Esophagus (tissue), 2 donors: ENCODE measurements at regions not wholly inside any gene's neighbourhood (a gene's known extent, or its start where the extent isn't known, plus 50 kb on each side); places are given as distances from the start of the nearest gene placed in this dataset.

Source experiments
- H3K27ac ChIP-seq, 2 donors: one replicate each; pipeline ENCODE4 v1.5.1; 2013; ENCODE audit warnings: low read depth in 2 of 2, mild to moderate bottlenecking in 2 of 2, inconsistent platforms in 1 of 2, low read length in 1 of 2, moderate library complexity in 1 of 2
- H3K27me3 ChIP-seq, 2 donors: one replicate each; pipeline ENCODE4 v1.6.1; 2013; ENCODE audit warnings: low read length in 2 of 2, control low read depth in 1 of 2, mild to moderate bottlenecking in 1 of 2; ENCODE audit not compliant: insufficient read depth in 2 of 2, control insufficient read depth in 1 of 2
- H3K36me3 ChIP-seq, 2 donors: one replicate each; pipeline ENCODE4 v1.6.1; 2013; ENCODE audit warnings: low read length in 1 of 2; ENCODE audit not compliant: control insufficient read depth in 2 of 2, insufficient read depth in 2 of 2
- H3K4me1 ChIP-seq, 2 donors: one replicate each; pipeline ENCODE4 v1.6.1; 2013; ENCODE audit warnings: low read length in 1 of 2; ENCODE audit not compliant: control insufficient read depth in 2 of 2, insufficient read depth in 2 of 2
- H3K4me3 ChIP-seq, 2 donors: one replicate each; pipeline ENCODE4 v1.5.1; 2013; ENCODE audit warnings: low read length in 2 of 2, mild to moderate bottlenecking in 2 of 2, low read depth in 1 of 2, moderate library complexity in 1 of 2
- H3K9me3 ChIP-seq, 2 donors: one replicate each; pipeline ENCODE4 v1.6.1; 2013; ENCODE audit warnings: mild to moderate bottlenecking in 2 of 2, low read depth in 1 of 2, low read length in 1 of 2, moderate library complexity in 1 of 2; ENCODE audit not compliant: control insufficient read depth in 2 of 2, insufficient read depth in 1 of 2
- whole genome bisulfite sequencing, 2 donors: extraction: QIAGEN DNeasy Blood & Tissue Kit; methylation state at CpG; one replicate each; pipeline ENCODE4 v1.1.7; 2013; 5-methylcytosine and 5-hydroxymethylcytosine counted together
- donor health status: healthy with polysubstance abuse.
- donor health status: Bipolar disorder and iron deficiency.

DNA sequence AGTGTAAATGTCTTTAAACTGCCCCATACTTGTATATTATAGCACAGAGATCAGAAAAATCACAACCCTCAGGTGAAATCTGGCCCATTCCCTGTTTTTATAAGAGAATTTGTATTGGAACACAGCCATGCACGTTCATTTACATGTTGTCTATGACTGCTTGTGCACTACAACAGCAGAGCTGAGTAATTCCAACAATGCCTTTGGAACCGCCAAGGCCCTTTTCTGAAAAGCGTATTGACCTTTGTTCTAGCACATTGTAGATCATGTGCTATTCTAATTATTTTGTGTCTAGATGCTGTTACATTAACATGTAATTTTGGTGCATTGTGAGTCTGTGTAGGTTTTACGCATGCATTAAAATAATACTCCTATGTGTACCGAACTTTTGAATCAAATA, 339.6 kb downstream of the CHRM3 start:
- Histone ChIP-seq H3K4me3 (no peak overlapping the region), H3K9me3 (no peaks in the 10 kb centered on the region), H3K27me3 (peaks cover 0 to 2% of the 10 kb centered on the region in 2 donors), H3K4me1 (no peaks in the 10 kb centered on the region), H3K27ac (no peak overlapping the region), H3K36me3 (no peaks in the 10 kb centered on the region)
- 79 to 82% methylated on average over 5 of the region's 5 CpGs for WGBS, 2 donors

DNA sequence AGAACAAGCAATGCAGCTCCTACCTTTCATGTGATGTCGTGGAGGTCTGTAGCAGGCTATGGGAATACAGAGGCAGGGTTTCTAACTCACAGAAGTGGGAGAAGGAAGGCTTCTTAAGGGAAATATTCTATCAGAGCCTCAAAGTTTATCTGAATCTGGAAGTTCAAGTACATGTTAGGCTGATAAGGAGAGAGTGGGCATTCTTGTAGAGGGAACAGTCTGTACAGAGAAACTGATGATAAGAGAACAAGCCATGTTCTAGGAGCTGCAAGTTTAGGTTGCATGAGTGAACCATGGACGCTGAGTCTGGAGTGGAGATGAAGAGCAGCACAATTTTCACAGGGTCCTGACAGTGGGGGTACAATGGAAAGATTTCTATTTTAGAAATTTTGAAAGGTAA, 344.0 kb downstream of the CHRM3 start:
- no peak overlapping the region for H3K4me3 ChIP-seq
- 89 to 90% methylated on average over 2 of the region's 2 CpGs for WGBS, 2 donors
- H3K27ac ChIP-seq, result no peak overlapping the region
- H3K9me3 ChIP-seq, result no peaks in the 10 kb centered on the region
- H3K27me3 ChIP-seq, result no peaks in the 10 kb centered on the region
- no peaks in the 10 kb centered on the region for H3K36me3 ChIP-seq
- no peaks in the 10 kb centered on the region for H3K4me1 ChIP-seq

DNA sequence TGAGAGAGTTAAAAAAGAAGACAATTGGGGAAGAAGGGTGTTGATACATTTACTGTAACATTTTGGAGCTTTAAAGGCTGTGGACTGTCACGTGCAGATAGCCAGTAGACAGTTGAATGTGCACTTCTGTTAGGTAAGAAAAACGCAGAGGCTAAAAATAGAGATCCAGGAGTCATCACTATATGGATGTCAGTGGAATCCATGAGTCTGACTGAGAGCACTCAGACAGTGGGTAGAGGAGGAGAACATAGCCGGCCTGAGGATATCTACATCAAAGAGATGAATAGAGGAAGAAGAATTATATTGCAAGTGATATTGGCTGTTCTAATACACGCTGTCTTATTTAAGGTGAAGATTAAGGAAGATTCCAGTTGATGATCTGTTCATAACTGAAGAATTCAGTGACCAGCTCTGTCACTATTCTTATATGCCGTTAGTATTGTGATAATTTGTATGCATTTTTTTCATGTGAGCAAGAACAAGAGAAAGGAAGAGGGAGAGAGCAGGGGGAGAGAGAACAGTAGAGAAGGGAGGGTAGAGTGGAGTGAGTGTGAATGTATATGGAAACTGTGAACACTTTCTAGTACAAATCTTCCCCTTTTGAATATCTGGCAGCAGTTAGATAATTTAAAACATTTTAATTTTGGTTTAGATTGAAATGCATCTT, 344.8 kb downstream of the CHRM3 start:
- Histone ChIP-seq H3K36me3 (no peaks in the 10 kb centered on the region), H3K27me3 (no peaks in the 10 kb centered on the region), H3K27ac (no peak overlapping the region), H3K4me3 (no peak overlapping the region), H3K9me3 (no peaks in the 10 kb centered on the region), H3K4me1 (no peaks in the 10 kb centered on the region)
- 69 to 82% methylated on average over 5 of the region's 5 CpGs for WGBS, 2 donors

DNA sequence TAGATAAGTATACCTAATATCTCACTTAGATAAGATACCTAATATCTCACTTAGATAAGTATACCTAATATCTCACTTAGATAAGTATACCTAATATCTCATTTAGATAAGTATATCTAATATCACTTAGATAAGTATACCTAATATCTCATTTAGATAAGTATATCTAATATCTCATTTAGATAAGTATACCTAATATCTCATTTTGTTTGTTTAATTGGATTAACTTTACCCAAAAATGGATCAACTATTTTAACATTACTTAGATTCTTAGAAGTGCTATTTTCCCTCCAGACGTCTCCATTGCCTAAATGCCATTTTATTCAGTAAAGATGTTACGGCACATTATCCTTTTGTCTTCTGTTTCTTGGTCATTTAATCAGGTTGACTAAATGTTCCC, 346.4 kb downstream of the CHRM3 start:
- H3K27me3 ChIP-seq, result no peaks in the 10 kb centered on the region
- H3K4me1 ChIP-seq, result no peaks in the 10 kb centered on the region
- no peak overlapping the region for H3K4me3 ChIP-seq
- H3K27ac ChIP-seq, result no peak overlapping the region
- H3K36me3 ChIP-seq, result no peaks in the 10 kb centered on the region
- no peaks in the 10 kb centered on the region for H3K9me3 ChIP-seq
- 94 to 98% methylated on average over 2 of the region's 2 CpGs for WGBS, 2 donors

DNA sequence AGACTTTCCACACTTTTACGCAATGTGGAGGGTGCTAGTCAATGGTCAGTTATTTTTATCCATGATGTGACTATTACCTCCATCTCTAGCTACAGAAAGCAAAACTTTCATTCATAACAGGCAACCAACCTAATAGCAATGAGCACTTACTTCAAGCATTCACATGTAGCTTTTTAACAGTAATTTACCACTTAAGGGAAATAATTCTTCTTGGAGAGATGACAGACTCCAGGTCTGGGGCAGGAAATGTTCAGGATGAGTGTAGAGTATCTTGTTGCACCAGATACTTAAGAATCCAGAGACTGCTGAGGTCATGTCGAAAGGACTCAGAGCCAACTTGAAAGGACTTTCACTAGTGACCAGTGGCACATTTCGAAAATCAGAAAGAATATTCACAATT, 347.6 kb downstream of the CHRM3 start:
- no peaks in the 10 kb centered on the region for H3K36me3 ChIP-seq
- WGBS, 2 donors, result 89 to 90% methylated on average over 3 of the region's 3 CpGs
- no peaks in the 10 kb centered on the region for H3K4me1 ChIP-seq
- no peaks in the 10 kb centered on the region for H3K27me3 ChIP-seq
- no peaks in the 10 kb centered on the region for H3K9me3 ChIP-seq
- no peak overlapping the region for H3K4me3 ChIP-seq
- H3K27ac ChIP-seq, result no peak overlapping the region

DNA sequence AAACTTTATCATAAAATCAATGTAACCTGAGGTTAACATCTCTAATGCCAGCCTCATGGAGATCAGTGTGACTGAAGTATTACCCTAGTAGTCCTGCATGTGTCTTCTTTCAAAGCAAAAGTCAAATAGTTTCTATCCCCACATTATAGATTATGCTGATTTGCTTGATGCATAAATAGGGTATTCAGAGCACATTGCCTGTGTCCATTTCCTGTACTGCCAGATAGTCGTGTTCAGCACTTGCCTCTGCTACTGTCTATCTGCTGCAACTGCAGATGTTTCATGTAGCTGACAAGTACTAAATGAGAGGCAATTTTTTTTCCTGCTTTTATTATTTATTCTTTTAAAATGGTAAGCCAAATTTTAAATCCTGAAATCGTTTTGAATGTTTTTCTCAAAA, 348.7 kb downstream of the CHRM3 start:
- WGBS, 2 donors, result 36 to 46% methylated on average over 2 of the region's 2 CpGs
- Histone ChIP-seq H3K9me3 (no peaks in the 10 kb centered on the region), H3K27me3 (no peaks in the 10 kb centered on the region), H3K4me3 (no peak overlapping the region), H3K27ac (no peak overlapping the region), H3K4me1 (no peaks in the 10 kb centered on the region), H3K36me3 (no peaks in the 10 kb centered on the region)

DNA sequence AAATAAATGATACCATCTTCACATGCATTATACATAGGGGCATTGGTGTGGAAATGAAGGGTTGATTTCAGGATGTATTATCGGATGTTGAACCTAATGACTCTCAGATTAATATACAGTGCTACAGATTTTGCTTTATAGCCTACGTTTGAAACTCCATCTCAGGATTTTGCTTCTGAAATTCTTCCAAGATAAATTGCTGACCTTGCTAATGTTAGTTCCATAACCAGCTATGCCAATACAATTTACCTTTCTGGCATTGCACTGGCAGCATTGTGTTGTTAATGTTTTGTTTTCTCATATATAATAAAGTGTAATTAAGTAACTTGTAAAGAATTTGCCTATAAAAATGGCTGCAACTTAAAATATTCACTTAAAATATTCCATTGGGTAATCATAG, 350.1 kb downstream of the CHRM3 start:
- Histone ChIP-seq H3K36me3 (no peaks in the 10 kb centered on the region), H3K9me3 (no peaks in the 10 kb centered on the region), H3K27me3 (no peaks in the 10 kb centered on the region), H3K4me3 (no peak overlapping the region), H3K4me1 (no peaks in the 10 kb centered on the region), H3K27ac (no peak overlapping the region)
- WGBS, 2 donors, result 63 to 77% methylated on average over 2 of the region's 2 CpGs

DNA sequence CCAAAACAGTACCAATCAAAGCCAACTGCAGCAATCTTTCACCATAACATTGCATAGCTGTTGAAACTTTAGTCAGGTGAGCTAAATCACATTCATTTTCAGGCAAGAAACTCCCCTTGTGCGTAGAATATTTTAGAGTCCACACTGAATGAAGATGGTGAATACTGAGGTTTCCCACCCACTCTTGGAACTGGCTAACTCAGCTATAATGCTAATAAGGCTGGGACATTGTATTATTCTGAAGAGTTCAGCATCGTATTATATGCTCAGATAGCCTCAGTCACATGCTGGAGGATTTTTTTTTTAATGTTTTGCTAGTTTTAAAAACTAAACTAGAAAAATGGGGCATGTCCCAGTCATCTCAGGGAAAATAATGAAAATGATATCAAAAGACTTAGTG, 352.3 kb upstream of the FMN2 start:
- no peak overlapping the region for H3K27ac ChIP-seq
- no peaks in the 10 kb centered on the region for H3K36me3 ChIP-seq
- no peaks in the 10 kb centered on the region for H3K9me3 ChIP-seq
- no peak overlapping the region for H3K4me3 ChIP-seq
- H3K27me3 ChIP-seq, result no peaks in the 10 kb centered on the region
- no peaks in the 10 kb centered on the region for H3K4me1 ChIP-seq
- 83 to 89% methylated on average over 2 of the region's 2 CpGs for WGBS, 2 donors

DNA sequence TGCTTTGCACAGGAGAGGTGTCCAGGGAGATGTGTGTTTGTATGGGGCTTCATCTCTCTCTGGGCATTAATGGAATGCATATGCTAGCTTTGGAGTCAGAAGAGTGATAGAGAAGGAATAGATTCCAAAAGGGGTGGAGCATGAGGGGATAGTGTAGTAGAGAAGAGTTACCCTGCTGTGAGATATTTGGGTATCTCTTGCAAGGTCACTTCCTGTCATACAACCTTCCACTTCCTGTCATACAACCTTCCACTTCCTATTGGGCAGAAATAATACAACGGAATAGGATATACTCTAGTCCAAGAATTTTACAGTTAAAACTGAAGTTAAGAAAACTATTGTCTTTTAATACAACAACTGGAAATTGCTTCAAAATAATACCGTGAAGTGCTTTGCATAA, 351.8 kb upstream of the FMN2 start:
- no peak overlapping the region for H3K4me3 ChIP-seq
- no peak overlapping the region for H3K27ac ChIP-seq
- WGBS, 2 donors, result 76 to 80% methylated on average over 2 of the region's 2 CpGs
- H3K9me3 ChIP-seq, result no peaks in the 10 kb centered on the region
- no peaks in the 10 kb centered on the region for H3K4me1 ChIP-seq
- H3K27me3 ChIP-seq, result no peaks in the 10 kb centered on the region
- H3K36me3 ChIP-seq, result no peaks in the 10 kb centered on the region

DNA sequence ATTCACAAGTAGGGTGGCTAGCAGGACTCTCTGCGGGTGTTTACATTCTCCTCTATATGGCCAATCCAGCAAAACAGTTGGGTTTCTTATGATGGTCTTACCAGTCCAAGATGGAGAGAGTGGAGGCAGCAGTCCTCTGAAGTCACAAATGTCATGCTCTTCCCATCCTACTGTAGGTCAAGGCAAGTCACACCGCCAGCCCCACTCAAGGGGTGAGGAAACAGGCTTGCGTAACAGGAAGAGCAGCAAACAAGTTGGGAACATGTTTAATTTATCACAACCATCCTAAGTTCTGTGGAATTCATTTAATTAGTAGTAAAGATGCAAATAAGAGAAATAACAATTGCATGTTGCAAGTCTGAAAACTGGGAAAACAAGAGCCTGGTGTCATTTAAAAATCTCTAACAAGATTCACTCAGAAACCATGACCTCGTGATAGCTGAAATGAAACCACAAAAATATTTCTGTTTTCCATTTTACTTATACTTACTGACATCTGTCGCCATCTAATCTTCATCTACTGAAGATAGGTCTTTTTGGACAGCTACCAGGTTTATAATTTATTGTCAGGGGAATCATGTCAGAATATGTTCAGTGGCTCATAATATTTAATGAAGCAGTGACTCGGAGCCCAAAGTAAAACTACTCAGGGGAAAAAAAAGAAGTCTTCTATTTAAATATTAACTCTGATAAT, 349.1 kb upstream of the FMN2 start:
- Histone ChIP-seq H3K27ac (no peak overlapping the region), H3K27me3 (no peaks in the 10 kb centered on the region), H3K9me3 (no peaks in the 10 kb centered on the region), H3K4me1 (no peaks in the 10 kb centered on the region), H3K36me3 (no peaks in the 10 kb centered on the region), H3K4me3 (no peak overlapping the region)
- 83 to 85% methylated on average over 6 of the region's 6 CpGs for WGBS, 2 donors
